BJ (cell line): ENCODE measurements at regions not wholly inside any gene's neighbourhood (a gene's known extent, or its start where the extent isn't known, plus 50 kb on each side); places are given as distances from the start of the nearest gene placed in this dataset.

Experiments
- CTCF ChIA-PET: fragments of 350-600 bp; formaldehyde crosslinking; extraction: SDS; loops from one replicate; lab custom pipeline; 2021; ENCODE audit warnings: antibody characterized with exemption, inconsistent platforms; lab: Yijun Ruan, JAX
- POLR2A ChIA-PET: fragments of 300-600 bp; sonication (Branson Sonifier 250); formaldehyde crosslinking; extraction: SDS; loops from one replicate; lab custom pipeline; 2021; ENCODE audit warnings: antibody characterized with exemption; lab: Charles Lee
- DNase-seq: peaks from one replicate; pipeline ENCODE4 v3.0.0-alpha.2; 2011; ENCODE audit warnings: low read depth
- H3K27me3 ChIP-seq: 2 replicates; pipeline ENCODE4 v1.6.0; 2011; ENCODE audit warnings: low read length; ENCODE audit not compliant: control insufficient read depth, insufficient read depth
- H3K36me3 ChIP-seq: 2 replicates; pipeline ENCODE4 v1.5.1; 2011; ENCODE audit warnings: low read length; ENCODE audit not compliant: control insufficient read depth, insufficient read depth
- H3K4me3 ChIP-seq: 2 replicates; pipeline ENCODE4 v1.5.1; 2011; ENCODE audit warnings: low read depth, mild to moderate bottlenecking, control low read depth, low read length
- TF ChIP-seq, protein P1 (sequence below): IDR thresholded peaks from 2 replicates; pipeline ENCODE4 v1.5.1; 2011; ENCODE audit warnings: low read depth, mild to moderate bottlenecking, control low read depth, inconsistent platforms, low read length, moderate library complexity; ENCODE audit not compliant: insufficient read depth

DNA sequence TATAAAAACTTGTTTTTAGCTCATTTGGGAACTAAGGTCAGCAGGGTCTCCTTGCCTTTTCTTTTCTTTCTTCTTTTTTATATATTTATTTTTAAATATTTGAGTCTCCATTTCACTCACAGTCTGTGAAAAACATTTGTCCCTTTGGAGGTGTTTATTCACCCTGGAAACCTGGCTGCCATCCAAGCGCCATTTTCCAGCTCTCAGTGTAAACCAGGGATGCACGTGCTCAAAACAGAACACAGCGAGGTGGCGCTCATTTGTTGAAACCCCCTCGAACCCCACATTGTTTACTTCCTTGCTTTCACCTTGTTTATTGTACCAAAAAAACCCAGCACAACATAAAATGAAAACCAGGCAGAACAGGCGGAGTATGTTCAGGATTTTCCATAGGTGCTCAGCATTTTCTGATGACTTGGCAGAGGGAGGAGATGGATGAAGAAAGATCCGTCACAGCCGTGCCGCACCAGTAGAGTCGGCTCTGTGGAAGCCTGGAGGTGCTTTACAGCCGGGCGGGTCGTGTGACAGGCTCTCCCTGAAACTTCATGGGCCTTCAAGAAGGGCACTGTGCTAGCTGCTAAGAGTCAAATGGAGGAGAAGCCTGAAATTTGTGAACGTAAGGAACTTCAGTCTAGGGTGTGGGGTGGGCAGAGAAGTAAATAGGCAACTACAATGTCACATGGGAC is 284.4 kb downstream of the FOXL1 start:
- DNase-seq, result no peak
- Histone ChIP-seq H3K4me3 (no peak overlapping the region), H3K27me3 (peaks cover 20% of the 10 kb centered on the region), H3K36me3 (no peaks in the 10 kb centered on the region)
- POLR2A ChIA-PET, result no interaction called here
- TF ChIP-seq, protein P1, sequence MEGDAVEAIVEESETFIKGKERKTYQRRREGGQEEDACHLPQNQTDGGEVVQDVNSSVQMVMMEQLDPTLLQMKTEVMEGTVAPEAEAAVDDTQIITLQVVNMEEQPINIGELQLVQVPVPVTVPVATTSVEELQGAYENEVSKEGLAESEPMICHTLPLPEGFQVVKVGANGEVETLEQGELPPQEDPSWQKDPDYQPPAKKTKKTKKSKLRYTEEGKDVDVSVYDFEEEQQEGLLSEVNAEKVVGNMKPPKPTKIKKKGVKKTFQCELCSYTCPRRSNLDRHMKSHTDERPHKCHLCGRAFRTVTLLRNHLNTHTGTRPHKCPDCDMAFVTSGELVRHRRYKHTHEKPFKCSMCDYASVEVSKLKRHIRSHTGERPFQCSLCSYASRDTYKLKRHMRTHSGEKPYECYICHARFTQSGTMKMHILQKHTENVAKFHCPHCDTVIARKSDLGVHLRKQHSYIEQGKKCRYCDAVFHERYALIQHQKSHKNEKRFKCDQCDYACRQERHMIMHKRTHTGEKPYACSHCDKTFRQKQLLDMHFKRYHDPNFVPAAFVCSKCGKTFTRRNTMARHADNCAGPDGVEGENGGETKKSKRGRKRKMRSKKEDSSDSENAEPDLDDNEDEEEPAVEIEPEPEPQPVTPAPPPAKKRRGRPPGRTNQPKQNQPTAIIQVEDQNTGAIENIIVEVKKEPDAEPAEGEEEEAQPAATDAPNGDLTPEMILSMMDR, result no peak
- CTCF ChIA-PET, result no interaction called here

DNA sequence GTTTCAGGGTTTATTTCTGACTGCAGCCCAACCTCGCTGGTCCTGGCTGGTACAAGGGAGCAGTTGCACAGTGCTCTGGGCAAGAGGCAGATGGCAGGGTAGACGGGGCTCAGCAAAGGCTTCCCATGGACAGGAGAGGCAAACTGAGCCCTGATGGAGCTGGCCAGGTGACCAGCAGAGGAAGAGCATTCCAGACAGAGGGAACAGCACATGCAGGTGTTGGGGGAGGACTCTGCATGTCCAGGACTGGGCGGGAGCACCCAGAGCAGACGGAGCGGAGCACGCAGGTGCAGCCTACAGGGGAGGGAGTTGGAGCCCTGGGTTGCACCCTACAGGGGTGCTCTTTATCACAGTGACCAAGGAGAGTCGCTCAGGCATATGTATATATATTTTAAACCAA is 285.3 kb downstream of the FOXL1 start:
- TF ChIP-seq, protein P1, result no peak
- DNase-seq, result no peak
- H3K4me3 ChIP-seq, result no peak overlapping the region
- ChIA-PET CTCF (no interaction called here), POLR2A (no interaction called here)
- no peaks in the 10 kb centered on the region for H3K36me3 ChIP-seq
- H3K27me3 ChIP-seq, result peaks cover 23% of the 10 kb centered on the region

DNA sequence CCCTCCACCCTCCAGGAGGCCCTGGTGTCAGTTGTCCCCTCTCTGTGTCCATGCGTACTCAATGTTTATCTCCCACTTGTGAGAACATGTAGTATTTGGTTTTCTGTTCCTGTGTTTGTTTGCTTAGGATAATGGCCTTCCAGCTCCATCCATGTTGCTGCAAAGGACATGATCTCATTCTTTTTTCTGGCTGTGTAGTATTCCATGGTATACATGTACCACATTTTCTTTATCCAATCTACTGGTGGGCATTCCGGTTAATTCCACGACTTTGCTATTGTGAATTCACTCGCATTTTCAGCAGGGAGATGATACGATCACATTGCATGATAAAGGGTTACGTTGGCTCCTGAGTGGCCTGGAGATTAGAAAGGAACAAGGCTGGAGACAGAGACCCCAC is 286.2 kb downstream of the FOXL1 start:
- ChIA-PET POLR2A (no interaction called here), CTCF (no interaction called here)
- DNase-seq, result no peak
- TF ChIP-seq, protein P1, result no peak
- peaks cover 31% of the 10 kb centered on the region for H3K27me3 ChIP-seq
- H3K4me3 ChIP-seq, result no peak overlapping the region
- H3K36me3 ChIP-seq, result no peaks in the 10 kb centered on the region

DNA sequence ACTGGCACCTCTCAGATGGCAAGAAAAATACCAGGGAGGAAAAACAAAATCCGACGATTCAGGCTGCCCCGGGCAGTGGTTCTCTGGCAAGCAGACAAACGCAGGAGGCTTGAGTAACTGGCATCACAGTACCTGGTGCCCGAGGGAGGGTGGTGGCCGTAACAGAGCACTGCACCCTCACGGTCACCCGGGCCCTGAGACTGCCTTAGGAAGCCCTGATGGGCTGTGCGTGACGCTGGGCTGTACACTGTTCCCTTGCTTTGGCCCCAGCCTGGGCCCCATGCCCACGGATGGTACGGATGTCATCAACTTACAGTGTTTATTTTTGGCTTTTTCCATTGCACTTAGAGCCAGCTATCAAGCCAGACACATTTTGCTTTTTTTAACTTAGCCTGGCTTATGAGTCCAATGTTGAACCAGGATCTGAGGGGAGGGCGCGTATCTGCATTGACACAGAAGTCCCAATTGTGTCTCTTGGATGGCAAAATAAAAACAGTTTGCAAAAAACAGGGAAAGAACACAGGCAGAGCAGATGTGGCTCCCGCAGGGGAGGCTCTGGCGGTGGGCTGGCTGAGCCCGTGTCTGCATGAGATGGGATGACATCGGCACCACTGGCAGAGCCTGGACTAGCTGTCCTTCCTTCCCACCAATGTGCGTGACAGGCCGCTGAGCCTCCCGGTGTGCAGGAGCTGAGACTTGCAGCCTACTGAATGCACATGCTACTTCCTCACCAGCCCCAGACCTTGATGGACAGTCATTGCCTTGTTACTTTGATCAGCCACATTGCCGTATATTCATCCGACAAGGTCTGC is 287.7 kb downstream of the FOXL1 start:
- TF ChIP-seq, protein P1, result no peak
- ChIA-PET POLR2A (no interaction called here), CTCF (interaction anchor here (1.2 to 1.6 kb wide), 4 partner anchors 8 to 302 kb away, joined by 4 to 5 read pairs (median 4); no protein-coding TSS in a partner anchor)
- H3K36me3 ChIP-seq, result no peaks in the 10 kb centered on the region
- DNase-seq, result no peak
- H3K4me3 ChIP-seq, result no peak overlapping the region
- peaks cover 38% of the 10 kb centered on the region for H3K27me3 ChIP-seq

DNA sequence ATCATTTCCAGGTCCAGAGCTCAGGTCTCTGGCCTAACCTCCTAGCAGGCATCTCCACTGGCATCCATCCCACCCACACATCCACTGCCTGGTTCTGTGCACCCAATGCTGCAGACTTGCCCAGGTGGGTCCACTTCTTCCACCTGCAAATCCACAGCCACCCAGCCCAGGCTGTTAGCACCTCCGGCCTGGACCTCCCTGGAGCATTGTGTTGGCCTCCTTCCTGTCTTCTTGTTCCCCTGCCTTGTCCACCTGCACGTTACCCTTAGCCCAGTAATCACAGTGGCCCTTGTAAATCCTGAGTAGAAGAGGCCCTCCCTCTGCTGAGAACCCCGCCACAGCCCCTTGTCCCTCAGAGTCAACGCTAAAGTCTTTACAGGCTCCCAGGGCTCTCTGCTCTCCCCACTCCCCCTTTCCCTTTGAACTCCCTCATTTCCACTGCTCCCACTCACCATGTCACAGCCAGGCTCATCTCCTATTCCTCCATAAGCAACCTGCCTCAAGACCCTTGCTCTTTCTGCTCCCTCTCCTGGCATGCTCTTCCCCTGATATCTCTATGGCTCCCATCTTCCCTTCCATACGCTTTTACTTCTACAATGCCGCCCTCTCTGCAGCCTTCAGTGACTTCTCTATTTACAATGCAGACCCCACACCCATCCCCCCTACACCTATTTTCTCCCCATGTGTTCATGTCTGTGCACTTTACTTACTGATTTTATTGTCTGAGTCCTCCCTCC is 288.8 kb downstream of the FOXL1 start:
- H3K36me3 ChIP-seq, result no peaks in the 10 kb centered on the region
- TF ChIP-seq, protein P1, result no peak
- CTCF ChIA-PET, result interaction anchor here (1.2 to 2.3 kb wide), 4 partner anchors 11 to 303 kb away, joined by 4 to 8 read pairs (median 5); no protein-coding TSS in a partner anchor
- H3K27me3 ChIP-seq, result peaks cover 38% of the 10 kb centered on the region
- POLR2A ChIA-PET, result no interaction called here
- H3K4me3 ChIP-seq, result no peak overlapping the region
- no peak for DNase-seq
